DMS114 treated with DMSO at 0.1 percent for 48 hours (cell line): ENCODE measurements at regions not wholly inside any gene's neighbourhood (a gene's known extent, or its start where the extent isn't known, plus 50 kb on each side); places are given as distances from the start of the nearest gene placed in this dataset.
"Not testable (repeated sequence)": the region's sequence is repeated elsewhere in the genome, so short reads cannot be mapped to it uniquely, and the experiment has no call there.

Source experiments
- DNase-seq: peaks from one replicate; lab custom pipeline; 2025; ENCODE audit not compliant: unreplicated experiment; lab: John Stamatoyannopoulos, UW

DNA sequence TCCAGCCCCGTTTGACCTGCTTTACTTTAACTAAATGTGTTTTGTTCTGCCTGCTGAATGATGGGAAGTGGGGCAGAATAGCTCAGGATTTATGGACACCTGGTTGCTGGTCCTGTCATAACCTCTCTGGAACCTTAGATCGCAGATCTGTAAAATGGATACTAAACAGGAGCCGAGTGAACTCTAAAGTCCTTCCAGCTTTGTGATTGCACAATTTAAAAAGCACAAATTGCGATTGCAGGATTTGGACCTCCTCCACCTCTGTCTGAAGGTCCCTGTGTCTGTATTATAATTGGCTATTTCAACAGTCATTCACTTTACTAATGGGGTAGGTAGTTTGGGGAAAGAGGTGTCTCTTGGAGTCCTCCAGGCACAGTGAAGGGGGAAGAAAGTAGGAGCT, 220.4 kb downstream of the LY86 start:
- DNase-seq, result no peak

DNA sequence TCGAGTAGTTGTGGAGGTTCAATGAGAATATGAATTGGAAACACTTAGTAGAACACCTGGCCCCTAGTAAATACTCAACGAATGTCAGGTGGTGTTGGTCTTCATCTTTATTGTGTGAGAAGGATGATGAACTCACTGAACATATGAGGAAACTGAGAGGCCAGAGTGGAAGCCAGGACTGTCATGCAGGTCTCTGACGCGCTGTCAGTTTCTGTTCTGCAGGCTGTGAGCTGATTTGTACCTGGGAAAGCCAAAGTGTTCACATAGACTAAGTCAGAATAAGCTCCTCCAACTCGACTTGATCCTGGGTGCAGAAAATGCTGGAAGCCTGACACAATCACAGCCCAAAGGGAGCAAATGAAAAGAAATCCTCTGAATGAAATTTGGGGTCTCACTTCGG, 222.2 kb downstream of the LY86 start:
- no peak for DNase-seq

DNA sequence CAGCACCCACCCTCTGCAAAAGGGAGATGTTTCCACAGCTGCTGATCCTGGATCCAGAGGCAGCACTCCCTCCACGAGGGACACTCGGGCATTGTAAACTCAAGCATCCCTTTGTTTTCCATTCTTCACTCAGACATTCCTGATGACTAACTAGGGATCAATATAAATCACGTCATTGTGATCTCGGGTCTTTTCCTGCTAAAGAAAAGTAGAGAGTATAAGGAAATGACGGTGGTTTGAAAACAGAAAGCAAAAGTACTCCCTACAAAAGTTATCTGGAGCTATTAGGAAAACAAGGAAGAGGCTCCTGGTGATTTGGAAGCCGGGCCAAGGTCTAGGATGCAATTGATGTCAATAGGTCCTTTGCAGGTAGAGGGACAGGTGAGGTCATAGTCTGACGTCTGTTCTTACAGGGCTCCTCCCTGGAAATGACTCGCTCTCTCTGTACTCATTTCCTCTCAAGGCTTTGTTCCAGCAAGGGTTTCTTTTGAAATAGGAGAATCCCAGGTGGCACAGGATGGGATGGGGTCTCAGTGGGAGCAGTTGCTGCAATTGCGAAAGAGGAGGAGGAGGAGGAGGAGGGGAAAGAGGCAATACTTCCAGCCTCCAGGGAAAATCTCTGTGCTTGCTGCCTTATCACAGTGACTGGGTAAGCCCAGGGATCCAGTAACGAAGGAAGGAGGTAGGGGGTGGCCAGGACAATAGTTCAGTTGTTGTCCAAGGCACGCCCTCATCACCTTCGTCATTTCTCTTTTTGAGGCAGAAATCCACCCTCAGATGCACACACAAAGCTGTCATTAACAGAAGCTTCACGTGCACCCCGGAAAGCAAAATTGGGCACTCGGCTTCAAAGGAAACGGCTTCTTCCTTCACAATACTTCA, 222.8 kb downstream of the LY86 start:
- DNase-seq, result no peak

DNA sequence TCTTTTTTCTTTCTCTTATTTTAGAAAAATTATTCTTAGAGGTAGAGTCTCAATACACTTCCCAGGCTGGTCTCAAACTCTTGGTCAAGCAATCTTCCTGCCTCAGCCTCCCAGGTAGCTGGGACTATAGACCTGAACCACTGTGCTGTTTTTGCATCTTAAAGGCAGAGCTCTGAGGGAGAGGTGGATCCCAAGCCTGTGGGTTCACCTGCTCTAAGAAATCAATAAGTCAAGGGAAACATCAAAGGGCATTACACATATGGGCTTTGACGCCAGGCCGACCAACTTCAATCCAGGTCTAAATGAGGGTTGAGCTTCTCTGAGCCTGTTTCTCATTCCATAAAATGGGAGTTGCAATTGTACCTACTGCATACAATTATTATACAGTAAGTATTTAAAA, 223.9 kb downstream of the LY86 start:
- DNase-seq, result no peak

DNA sequence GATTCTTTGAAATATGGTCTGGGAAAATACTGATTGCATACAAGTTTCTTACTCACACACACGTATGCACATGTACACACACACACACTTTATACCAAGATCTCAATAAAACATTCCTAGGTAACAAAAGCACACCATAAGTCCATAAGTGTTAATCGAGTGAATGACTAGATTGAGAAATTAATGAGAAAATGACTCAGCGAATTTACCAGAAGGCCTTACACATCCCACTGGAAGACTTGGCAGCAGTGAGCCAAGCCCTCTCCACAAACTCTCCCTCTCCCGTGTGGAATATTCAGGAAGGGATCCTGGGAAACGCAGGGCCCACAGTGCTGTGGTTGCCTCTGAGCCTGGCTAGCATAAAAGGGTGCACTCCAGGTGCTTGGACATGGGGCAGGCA, 227.2 kb downstream of the LY86 start:
- no peak for DNase-seq

DNA sequence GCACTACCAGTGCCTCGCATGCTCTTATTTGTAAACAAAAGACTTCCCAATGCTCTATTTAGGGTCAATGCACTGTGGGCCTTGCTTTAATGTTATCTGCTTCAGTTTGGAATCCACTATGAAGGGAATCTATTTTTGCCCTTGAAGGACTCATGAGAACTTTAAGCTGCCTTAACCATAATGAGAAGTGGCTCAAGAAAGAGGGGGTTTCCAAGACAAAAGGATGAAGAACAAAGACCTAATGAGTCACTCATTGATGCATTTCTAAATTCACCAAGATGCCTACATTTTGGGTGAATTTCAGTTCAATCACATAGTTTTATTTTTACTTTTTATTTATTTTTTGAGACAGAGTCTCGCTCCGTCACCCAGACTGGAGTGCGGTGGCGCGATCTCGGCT, 228.2 kb downstream of the LY86 start:
- no peak for DNase-seq

DNA sequence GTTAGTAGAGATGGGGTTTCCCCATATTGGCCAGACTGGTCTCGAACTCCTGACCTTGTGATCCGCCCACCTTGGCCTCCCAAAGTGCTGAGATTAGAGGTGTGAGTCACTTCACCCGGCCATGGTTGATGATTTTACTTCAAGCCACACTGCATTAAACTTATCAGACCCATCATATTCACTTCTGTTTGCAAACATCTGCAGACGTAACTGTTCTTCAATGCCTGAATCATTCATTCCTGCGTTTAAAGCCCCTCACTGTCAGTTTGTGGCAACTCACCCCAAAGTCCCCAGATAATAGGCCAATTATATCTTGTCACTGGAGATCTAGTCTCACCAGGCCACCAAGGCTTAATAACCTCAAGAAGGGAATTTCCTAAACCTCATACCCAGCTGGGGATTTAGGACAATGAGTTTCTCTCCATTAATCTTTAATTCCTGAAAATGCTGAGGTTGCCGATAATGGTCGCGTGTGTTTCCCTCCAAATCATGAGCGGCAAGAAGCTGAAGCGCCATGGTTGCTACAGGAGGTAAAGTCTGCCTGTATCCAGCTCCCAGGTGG, 229.6 kb downstream of the LY86 start:
- DNase-seq, result no peak

DNA sequence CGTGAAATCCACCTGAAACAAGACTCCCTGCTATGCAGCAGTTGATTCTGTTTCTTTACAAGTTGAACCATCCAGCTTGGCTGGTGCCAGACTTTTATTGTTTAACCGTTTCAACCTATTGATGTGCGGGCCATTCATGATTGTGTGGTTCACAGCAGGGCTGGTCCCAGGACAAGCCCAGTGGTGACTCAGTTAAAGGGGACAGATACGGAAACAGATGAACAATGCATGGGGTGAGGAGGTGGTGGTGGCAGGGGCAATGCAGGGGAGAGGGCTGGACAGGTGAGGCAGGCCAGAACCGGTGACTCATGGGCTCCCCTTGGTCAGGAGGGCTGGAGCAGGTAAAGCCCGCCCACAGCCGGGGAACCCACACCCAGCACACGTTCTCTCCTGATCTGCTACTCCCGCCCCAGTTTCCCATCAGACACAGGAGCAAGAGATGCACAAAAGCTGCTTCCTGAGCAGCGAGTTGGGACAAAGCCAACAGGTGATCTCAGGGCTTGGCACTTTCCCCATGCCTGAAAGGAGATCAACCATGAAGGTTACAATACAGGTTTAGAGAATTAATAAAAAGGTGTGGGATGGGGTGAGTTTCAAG, 232.2 kb downstream of the LY86 start:
- no peak for DNase-seq

DNA sequence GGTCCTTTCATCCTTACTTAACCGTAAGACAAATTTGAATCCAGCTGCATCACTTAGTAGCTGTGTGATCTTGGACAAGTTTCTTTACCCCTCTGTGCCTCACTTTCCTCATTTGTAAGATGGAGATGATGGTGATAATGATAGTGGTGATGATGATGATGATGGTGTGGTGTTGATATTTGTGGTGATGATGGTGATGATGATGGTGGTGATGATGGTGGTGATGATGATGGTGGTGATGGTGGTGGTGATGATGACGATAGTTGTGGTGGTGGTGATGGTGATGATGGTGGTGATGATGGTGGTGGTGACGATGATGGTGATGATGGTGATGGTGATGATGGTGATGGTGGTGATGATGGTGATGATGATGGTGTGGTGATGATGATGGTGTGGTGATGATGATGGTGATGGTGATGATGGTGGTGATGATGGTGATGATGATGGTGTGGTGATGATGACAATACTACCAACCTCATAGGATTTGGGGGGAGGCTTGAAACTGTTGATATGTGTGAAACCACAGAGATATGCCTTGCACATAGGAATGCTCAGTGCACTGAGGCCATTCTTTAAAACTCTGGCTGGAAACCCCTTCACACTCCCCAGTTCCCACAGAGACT, 233.2 kb downstream of the LY86 start:
- no peak for DNase-seq

DNA sequence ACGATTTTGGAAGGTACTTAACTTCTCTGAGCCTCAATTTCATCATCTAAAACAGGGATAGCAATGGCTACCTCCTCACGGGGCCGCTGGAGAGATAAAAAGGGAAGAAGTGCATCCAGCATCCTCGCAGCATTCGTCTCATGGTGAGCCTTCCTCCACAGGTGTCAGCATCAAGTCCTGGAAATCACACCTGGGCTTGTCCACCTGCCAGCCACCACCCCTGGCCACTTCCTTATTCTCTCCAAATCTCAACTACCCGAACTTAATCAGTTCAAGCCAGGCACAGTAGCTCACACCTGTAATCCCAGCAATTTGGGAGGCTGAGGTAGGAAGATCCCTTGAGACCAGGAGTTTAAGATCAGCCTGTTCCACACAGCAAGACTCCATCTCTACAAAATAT, 234.5 kb downstream of the LY86 start:
- no peak for DNase-seq

DNA sequence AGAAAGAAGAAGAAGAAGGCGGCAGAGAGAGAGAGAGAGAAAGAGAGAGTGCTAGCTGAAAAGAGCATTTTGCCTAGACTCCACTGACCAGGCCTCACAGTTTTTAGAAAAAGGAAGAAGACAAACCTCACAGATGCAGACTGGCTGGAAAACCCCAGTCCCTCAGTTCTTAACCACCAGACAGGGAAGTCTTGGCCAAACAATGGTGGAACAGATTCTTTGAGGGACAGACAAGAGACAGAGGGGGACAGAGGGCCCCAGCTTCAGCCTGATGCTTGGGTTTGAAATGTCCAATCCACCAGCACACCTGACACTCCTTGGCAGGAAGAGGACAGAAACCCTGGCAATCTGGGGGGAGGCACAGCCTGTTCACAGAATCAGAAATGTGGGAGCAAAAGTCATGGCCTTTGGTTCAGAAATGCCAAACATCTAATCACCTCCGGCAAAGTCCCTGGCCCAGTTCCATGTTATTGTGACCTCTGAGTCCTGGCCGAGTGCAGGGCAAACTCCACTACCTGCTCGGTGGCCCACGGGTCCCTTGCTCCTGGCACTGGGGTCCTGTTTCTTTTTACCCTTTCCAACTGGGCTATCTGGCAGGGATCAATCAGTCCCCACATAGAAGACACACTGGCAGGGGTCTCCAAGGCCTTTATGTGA, 235.2 kb downstream of the LY86 start:
- DNase-seq, result no peak

DNA sequence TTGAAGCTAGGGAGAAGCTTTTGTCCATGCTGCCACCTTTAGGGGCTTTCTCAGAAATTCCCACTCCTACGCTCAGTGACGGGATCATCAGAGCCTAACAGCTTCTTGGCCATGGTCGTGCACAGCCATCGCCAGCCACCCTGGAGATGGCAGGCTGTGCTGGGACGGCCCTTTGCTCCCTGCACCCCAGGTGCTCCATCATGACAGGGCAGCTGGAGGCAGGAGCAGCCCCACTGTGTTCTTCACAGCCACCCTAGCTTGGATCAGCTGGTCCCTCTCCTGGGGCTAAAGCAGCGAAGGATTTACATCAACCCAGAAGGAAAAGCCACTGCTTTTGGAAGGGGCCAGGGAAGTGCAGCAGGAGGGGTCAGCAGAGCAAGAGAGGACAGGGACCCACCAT, 235.9 kb downstream of the LY86 start:
- DNase-seq, result no peak

DNA sequence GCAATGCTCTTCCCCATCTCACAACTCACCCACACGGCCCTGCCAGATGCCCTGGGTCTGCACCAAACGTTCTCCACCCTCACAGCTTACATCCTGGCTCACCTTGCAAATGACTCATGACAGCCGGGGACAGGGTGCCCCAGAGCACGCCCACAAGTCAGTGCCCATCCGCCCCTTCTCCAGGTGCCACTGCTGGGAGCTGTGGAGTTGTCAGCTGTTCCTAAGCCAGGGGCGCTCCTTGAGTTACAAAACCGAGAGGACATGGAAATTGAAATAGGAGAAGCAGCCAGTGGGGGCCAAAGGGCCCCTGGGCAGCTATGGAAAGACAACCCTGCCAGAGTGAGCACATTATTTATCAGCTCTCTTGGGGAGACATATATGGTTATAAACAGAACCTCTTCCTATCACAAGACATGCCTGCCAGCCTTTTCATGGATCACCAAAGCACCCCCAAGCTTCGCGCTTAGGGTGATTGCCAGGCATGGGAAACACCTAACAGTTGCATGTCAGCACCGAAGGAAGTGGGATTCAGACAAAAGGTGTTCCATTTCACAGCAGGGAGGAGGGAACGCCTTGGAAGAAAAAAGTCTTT, 236.8 kb downstream of the LY86 start:
- no peak for DNase-seq

DNA sequence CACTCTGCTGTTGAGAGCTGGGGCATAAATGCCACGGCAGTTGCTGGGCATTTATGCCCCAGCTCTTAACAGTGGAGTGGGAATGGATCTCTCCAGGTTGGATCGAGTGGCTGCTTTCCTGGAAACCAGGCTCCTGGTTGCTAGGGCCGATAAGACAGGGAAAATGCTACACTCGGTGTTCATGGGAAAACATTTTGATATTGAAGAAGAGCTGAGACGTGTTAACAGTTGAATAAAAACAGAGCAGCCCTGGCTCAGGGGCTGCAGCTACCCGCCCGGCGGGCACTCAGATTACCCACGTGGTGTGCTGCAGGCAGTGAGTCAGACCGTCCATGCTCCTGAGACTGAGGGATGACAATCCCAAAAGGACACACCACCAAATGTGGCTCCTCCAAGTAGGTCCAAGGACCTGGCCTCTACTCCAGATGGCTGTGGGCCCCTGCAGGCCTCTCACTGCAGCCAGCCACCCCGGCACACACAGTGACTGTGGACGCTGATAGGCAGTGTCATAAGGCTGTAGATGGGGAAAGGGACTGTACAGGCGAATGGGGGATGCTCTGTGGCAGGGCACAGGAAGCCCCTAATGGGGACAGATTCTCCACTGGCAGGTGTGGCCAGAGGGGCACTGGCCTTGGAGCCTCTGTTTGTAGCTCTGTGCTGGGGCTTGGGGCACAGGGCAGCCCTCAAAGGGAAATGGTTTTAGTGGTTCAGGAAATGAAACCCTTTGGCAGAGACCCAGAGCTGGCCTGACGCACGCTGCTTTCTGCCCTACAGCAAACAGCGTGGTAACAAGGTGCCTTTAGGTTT, 237.8 kb downstream of the LY86 start:
- DNase-seq, result no peak

DNA sequence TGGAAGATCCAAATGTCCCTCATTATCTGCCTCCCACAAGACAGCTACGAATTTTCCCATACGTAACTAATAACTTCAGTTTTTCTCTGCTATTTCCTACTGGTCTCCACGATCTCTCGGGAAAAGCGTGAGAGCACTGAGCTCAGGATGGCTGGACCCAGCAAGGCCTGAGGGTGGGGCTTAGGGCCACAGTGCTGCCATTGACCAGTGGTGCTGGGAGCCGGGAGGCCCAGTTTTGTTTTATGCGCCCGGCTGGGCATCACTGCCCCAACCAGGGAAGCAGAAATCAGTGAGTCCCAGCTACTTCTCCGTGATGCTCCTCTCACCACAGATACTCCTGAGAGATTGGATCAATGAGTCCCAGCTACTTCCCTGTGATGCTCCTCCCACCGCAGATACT, 238.4 kb downstream of the LY86 start:
- DNase-seq, result no peak

DNA sequence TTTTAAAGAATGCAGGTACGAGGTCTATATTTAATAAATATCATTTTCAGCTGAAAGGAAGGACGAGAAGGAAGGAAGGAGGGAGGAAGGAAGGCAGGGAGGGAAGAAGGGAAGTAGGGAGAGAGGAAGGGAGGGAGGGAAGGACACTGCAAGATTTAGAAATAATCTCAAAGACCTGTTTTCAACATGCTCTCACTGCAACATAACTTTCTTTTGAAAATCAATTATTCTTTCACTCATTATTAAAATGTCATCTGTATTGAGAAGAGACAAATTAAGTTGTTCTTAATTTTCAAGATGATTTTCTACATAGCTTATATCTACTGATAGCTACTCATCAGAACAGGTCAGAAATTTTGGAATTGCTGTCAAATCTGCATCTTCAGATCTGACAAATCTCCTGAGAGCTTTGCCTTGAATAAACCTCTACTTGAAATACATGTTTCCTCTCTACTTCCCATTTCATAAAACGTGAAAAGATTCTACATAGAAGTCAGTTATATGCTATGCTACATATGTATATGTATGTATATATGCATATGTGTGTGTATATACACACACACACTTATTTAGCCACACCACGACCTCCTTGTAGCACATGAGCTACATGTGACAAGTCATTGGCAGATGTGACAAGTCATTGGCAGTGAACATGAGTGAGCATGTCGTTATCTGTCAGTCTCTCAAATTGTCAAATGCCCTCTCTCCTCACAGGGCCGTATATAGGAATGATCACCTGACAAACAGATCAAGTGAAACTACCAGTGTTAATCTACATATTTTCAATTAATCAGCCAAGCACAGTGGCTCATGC, 241.6 kb downstream of the LY86 start:
- DNase-seq, result no peak

DNA sequence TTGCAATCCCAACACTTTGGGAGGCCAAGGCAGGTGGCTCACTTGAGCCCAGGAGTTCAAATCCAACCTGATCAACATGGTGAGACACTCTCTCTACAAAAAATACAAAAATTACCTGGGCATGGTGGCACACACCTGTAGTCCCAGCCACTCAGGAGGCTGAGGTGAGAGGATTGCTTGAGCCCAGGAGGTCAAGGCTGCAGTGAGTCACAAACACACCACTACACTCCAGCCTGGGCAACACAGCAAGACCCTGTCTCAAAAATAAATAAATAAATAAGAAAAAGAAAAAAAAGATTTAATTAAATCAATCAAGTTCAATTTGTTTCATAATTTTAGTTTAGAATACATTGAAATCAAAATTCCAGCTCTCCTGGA, 242.2 kb downstream of the LY86 start:
- not testable (repeated sequence) for DNase-seq

DNA sequence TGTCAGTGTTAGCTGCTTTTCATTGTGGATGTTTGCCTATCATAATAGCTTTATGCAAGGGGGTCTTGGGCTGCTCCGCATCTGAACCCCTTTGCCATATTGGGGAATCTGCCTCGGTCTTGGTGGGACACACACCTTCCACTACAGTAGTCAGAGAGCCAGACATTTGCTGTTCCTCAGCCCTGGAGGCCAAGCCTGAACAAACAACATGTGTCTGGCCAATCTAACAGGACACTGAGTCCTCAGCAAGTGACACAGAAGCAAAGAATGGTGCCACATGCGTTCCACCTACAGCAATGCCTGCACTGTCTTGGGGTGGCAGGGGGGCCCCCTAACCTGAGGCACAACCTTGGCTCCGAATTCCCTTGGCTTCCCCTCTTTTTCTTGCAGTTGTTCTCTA, 243.9 kb downstream of the LY86 start:
- no peak for DNase-seq
